ENCODE measurements at regions not wholly inside any gene's neighbourhood (a gene's known extent, or its start where the extent isn't known, plus 50 kb on each side); places are given as distances from the start of the nearest gene placed in this dataset.
A peak's percentile ranks its signal among the peaks of the same experiment; 100 is the strongest.

GRCh38 chr4:159515314-159516025 lies 412.6 kb downstream of the RAPGEF2 start:
- no peaks in the 10 kb centered on the region for H3K79me2 ChIP-seq (ENCODE audit: insufficient read depth, low read length)
- intact Hi-C loops (cut with micrococcal nuclease; ENCODE audit: unreplicated experiment), result no loop called here
- BruUV-seq (replicated peaks), result no TSS peak
- no peaks in the 10 kb centered on the region for H3K4me1 ChIP-seq (ENCODE audit: insufficient read depth, low read length)
- ChIA-PET CTCF (ENCODE audit: low intra/inter-chr PET ratio, low total read pairs) (no interaction called here), POLR2A (no interaction called here)
- WGBS (ENCODE audit: low lambda C conversion rate), result 1% methylated on average over 2 of the region's 2 CpGs
- no peak for TF ChIP-seq ZNF333 (CRISPR knock-in tag; IDR thresholded peaks at IDR 0.05; ENCODE audit: borderline replicate concordance)
- TF ChIP-seq MAFK (conservative IDR thresholded peaks at IDR 0.05 in 1 of 2, IDR thresholded peaks at IDR 0.05 in 1 of 2; ENCODE audit: low read length in 2 of 2), result peak; percentile 36 to 74; a peak in 3 of 4 replicates
- peak; percentile 31; the same call in 1 of the 2 replicates for TF ChIP-seq MAFF (IDR thresholded peaks at IDR 0.05; ENCODE audit: low read depth, low read length)
- no peak for TF ChIP-seq ZFP82 (CRISPR knock-in tag; IDR thresholded peaks at IDR 0.05; ENCODE audit: borderline replicate concordance)
- no peak for TF ChIP-seq SRF (IDR thresholded peaks at IDR 0.05; ENCODE audit: low read depth, low read length)
- TF ChIP-seq ZKSCAN8 (CRISPR knock-in tag; IDR thresholded peaks at IDR 0.05; ENCODE audit: borderline replicate concordance), result no peak
- no peak for TF ChIP-seq ZNF670 (CRISPR knock-in tag; IDR thresholded peaks at IDR 0.05; ENCODE audit: borderline replicate concordance)
- no peak for TF ChIP-seq FOSL1 (CRISPR knock-in tag; IDR thresholded peaks at IDR 0.05; ENCODE audit: borderline replicate concordance)
- TF ChIP-seq RARG (CRISPR knock-in tag; IDR thresholded peaks at IDR 0.05; ENCODE audit: low read depth), result no peak
- TF ChIP-seq NRL (CRISPR knock-in tag; IDR thresholded peaks at IDR 0.05; ENCODE audit: borderline replicate concordance), result no peak
- no peak for TF ChIP-seq TP53 (CRISPR knock-in tag; conservative IDR thresholded peaks at IDR 0.05)
- TF ChIP-seq NONO (IDR thresholded peaks at IDR 0.05), result no peak
- no peak for TF ChIP-seq NONO (CRISPR knock-in tag; conservative IDR thresholded peaks at IDR 0.05)
- TF ChIP-seq ARID4A (CRISPR knock-in tag; IDR thresholded peaks at IDR 0.05; ENCODE audit: borderline replicate concordance), result no peak
- H3K4me2 ChIP-seq (ENCODE audit: low read depth, low read length), result no peak overlapping the region
- no peak for DNase-seq (ENCODE audit: low spot score)
- no peaks in the 10 kb centered on the region for H3K36me3 ChIP-seq (replicated peaks in 1 of 2; ENCODE audit: control insufficient read depth in 1 of 2, insufficient read depth in 2 of 2, low read length in 2 of 2)
- H3K9me3 ChIP-seq (ENCODE audit: low read length), result no peaks in the 10 kb centered on the region
- H3K9ac ChIP-seq (ENCODE audit: insufficient read depth, low read depth, low read length), result no peak overlapping the region
- FAIRE-seq, result no peak
- H2AFZ ChIP-seq (ENCODE audit: low read length), result no peak overlapping the region
- in situ Hi-C loops (cut with HindIII; ENCODE audit: extremely low pct_ligation_motif_present, low pct_unique_long_range_greater_than_20kb), result no loop called here
- no peaks in the 10 kb centered on the region for H4K20me1 ChIP-seq (ENCODE audit: insufficient read depth, low read length)
- no peak overlapping the region for H3K27ac ChIP-seq (ENCODE audit: extremely low read length, insufficient read depth, low read length)
- no peak overlapping the region for H3K4me3 ChIP-seq (replicated peaks in 1 of 3; ENCODE audit: insufficient read depth in 1 of 3, low read depth in 2 of 3, low read length in 3 of 3)
- H3K27me3 ChIP-seq (ENCODE audit: control insufficient read depth in 1 of 2, insufficient read depth in 2 of 2, low read length in 2 of 2), result no peaks in the 10 kb centered on the region; a peak in 1 of 5 replicates
- no peak for ATAC-seq
